ENCODE measurements at regions not wholly inside any gene's neighbourhood (a gene's known extent, or its start where the extent isn't known, plus 50 kb on each side); places are given as distances from the start of the nearest gene placed in this dataset.
A peak's percentile ranks its signal among the peaks of the same experiment; 100 is the strongest.
"Not testable (repeated sequence)": the region's sequence is repeated elsewhere in the genome, so short reads cannot be mapped to it uniquely, and the experiment has no call there.

- DNase-seq (ENCODE audit: extremely low read depth, low read depth) = no peak
These were observed 949.4 kb downstream of the TLE4 start for GRCh38 chr9:80521151-80521550.

GRCh38 chr9:80520231-80520630 lies 948.5 kb downstream of the TLE4 start:
- no peak for DNase-seq (ENCODE audit: extremely low read depth, low read depth)

- no peak for DNase-seq (ENCODE audit: extremely low read depth, low read depth)
These were observed 946.7 kb downstream of the TLE4 start for GRCh38 chr9:80518441-80518840.

GRCh38 chr9:80516679-80517078 lies 944.9 kb downstream of the TLE4 start:
- DNase-seq (ENCODE audit: extremely low read depth, low read depth) = no peak

GRCh38 chr9:80509358-80509757 lies 937.6 kb downstream of the TLE4 start:
- no peak for DNase-seq (ENCODE audit: extremely low read depth, low read depth)

GRCh38 chr9:80507611-80508010 lies 935.8 kb downstream of the TLE4 start:
- no peak for DNase-seq (ENCODE audit: extremely low read depth, low read depth)

- DNase-seq (ENCODE audit: extremely low read depth, low read depth) = no peak
These were observed 933.0 kb downstream of the TLE4 start for GRCh38 chr9:80504601-80505230.

GRCh38 chr9:80503671-80504281 lies 932.0 kb downstream of the TLE4 start:
- no peak for DNase-seq (ENCODE audit: extremely low read depth, low read depth)

GRCh38 chr9:80502306-80502705 lies 930.5 kb downstream of the TLE4 start:
- no peak for DNase-seq (ENCODE audit: extremely low read depth, low read depth)

GRCh38 chr9:80501635-80502034 lies 929.9 kb downstream of the TLE4 start:
- no peak for DNase-seq (ENCODE audit: extremely low read depth, low read depth)

- DNase-seq (ENCODE audit: extremely low read depth, low read depth) = no peak
These were observed 928.5 kb downstream of the TLE4 start for GRCh38 chr9:80500300-80500699.

- DNase-seq (ENCODE audit: extremely low read depth, low read depth) = no peak
These were observed 926.3 kb downstream of the TLE4 start for GRCh38 chr9:80498001-80498555.

- DNase-seq (ENCODE audit: extremely low read depth, low read depth) = no peak
These were observed 925.3 kb downstream of the TLE4 start for GRCh38 chr9:80496901-80497556.

GRCh38 chr9:80493258-80493657 lies 921.5 kb downstream of the TLE4 start:
- DNase-seq (ENCODE audit: extremely low read depth, low read depth) = no peak

GRCh38 chr9:80492221-80492620 lies 920.5 kb downstream of the TLE4 start:
- DNase-seq (ENCODE audit: extremely low read depth, low read depth) = peak; percentile 68

- no peak for DNase-seq (ENCODE audit: extremely low read depth, low read depth)
These were observed 919.4 kb downstream of the TLE4 start for GRCh38 chr9:80491086-80491696.

GRCh38 chr9:80489329-80489728 lies 917.6 kb downstream of the TLE4 start:
- no peak for DNase-seq (ENCODE audit: extremely low read depth, low read depth)

GRCh38 chr9:80485420-80486250 lies 913.9 kb downstream of the TLE4 start:
- no peak for DNase-seq (ENCODE audit: extremely low read depth, low read depth)

GRCh38 chr9:80482251-80482650 lies 910.5 kb downstream of the TLE4 start:
- not testable (repeated sequence) for DNase-seq (ENCODE audit: extremely low read depth, low read depth)

GRCh38 chr9:80467632-80468031 lies 895.9 kb downstream of the TLE4 start:
- DNase-seq (ENCODE audit: extremely low read depth, low read depth) = no peak

GRCh38 chr9:80465556-80465955 lies 893.8 kb downstream of the TLE4 start:
- no peak for DNase-seq (ENCODE audit: extremely low read depth, low read depth)
